Liver (tissue), 8 donors: ENCODE measurements at regions not wholly inside any gene's neighbourhood (a gene's known extent, or its start where the extent isn't known, plus 50 kb on each side); places are given as distances from the start of the nearest gene placed in this dataset.

ENCODE experiments used
- DNase-seq: peaks from one replicate; pipeline ENCODE4 v3.0.0-alpha.2; 2017; ENCODE audit warnings: low spot score
- H3K27ac ChIP-seq, 2 donors: one replicate each; pipeline ENCODE4 v1.7.0; 2013; ENCODE audit warnings: inconsistent platforms in 2 of 2, low read length in 2 of 2, control low read depth in 1 of 2, low read depth in 1 of 2, mild to moderate bottlenecking in 1 of 2
- H3K27me3 ChIP-seq, 4 donors: one replicate each; pipeline versions ENCODE4 v1.6.1 to v1.7.0; 2013; ENCODE audit warnings: low read length in 3 of 4, inconsistent platforms in 1 of 4, mild to moderate bottlenecking in 1 of 4, moderate library complexity in 1 of 4; ENCODE audit not compliant: control insufficient read depth in 4 of 4, insufficient read depth in 4 of 4
- H3K36me3 ChIP-seq, 4 donors: one replicate each; pipeline versions ENCODE4 v1.6.1 to v1.7.0; 2013; ENCODE audit warnings: low read length in 3 of 4, mild to moderate bottlenecking in 3 of 4, low read depth in 1 of 4, moderate library complexity in 1 of 4; ENCODE audit not compliant: control insufficient read depth in 4 of 4, insufficient read depth in 3 of 4
- H3K4me1 ChIP-seq, 4 donors: one replicate each; pipeline versions ENCODE4 v1.6.1 to v1.7.0; 2013; ENCODE audit warnings: low read length in 3 of 4, mild to moderate bottlenecking in 3 of 4, moderate library complexity in 1 of 4; ENCODE audit not compliant: control insufficient read depth in 4 of 4, insufficient read depth in 4 of 4
- H3K4me3 ChIP-seq, 3 donors: one replicate each; pipeline versions ENCODE4 v1.6.1 to v1.7.0; 2013; ENCODE audit warnings: low read length in 3 of 3, control low read depth in 1 of 3, low read depth in 1 of 3, mild to moderate bottlenecking in 1 of 3
- H3K9ac ChIP-seq, 2 donors: one replicate each; pipeline ENCODE4 v1.7.0; 2013; ENCODE audit warnings: low read length in 2 of 2, mild to moderate bottlenecking in 2 of 2, moderate library complexity in 2 of 2, control low read depth in 1 of 2, low read depth in 1 of 2
- H3K9me3 ChIP-seq, 4 donors: one replicate each; pipeline versions ENCODE4 v1.6.1 to v1.7.0; 2013; ENCODE audit warnings: low read length in 3 of 4; ENCODE audit not compliant: control insufficient read depth in 4 of 4
- EGR1 ChIP-seq, 2 donors: IDR thresholded peaks; 2 replicates each; pipeline ENCODE4 v1.6.1; 2016 to 2018; ENCODE audit warnings: antibody characterized with exemption in 2 of 2, low read depth in 2 of 2
- FOXA1 ChIP-seq: IDR thresholded peaks from 2 replicates; pipeline ENCODE4 v1.6.1; 2016; ENCODE audit warnings: antibody characterized with exemption
- FOXA2 ChIP-seq: IDR thresholded peaks from 2 replicates; pipeline ENCODE4 v1.6.1; 2016; ENCODE audit warnings: antibody characterized with exemption
- GABPA ChIP-seq, 2 donors: IDR thresholded peaks in 1 of 2; conservative IDR thresholded peaks in 1 of 2; 2 replicates each; pipeline ENCODE4 v1.6.1; 2016; ENCODE audit warnings: antibody characterized with exemption in 2 of 2, mild to moderate bottlenecking in 1 of 2, moderate library complexity in 1 of 2
- HNF4A ChIP-seq, 2 donors: conservative IDR thresholded peaks; 2 replicates each; pipeline ENCODE4 v1.6.1; 2016; ENCODE audit warnings: antibody characterized with exemption in 2 of 2, mild to moderate bottlenecking in 2 of 2
- HNF4G ChIP-seq: IDR thresholded peaks from 2 replicates; pipeline ENCODE4 v1.6.1; 2016; ENCODE audit warnings: antibody characterized with exemption
- JUND ChIP-seq, 2 donors: IDR thresholded peaks; 2 replicates each; pipeline ENCODE4 v1.6.1; 2016; ENCODE audit warnings: antibody characterized with exemption in 2 of 2
- NR2F2 ChIP-seq: IDR thresholded peaks from 2 replicates; pipeline ENCODE4 v1.6.1; 2016; ENCODE audit warnings: antibody characterized with exemption
- RAD21 ChIP-seq, 2 donors: IDR thresholded peaks; 2 replicates each; pipeline ENCODE4 v1.6.1; 2016; ENCODE audit warnings: antibody characterized with exemption in 2 of 2, mild to moderate bottlenecking in 2 of 2
- RXRA ChIP-seq, 2 donors: IDR thresholded peaks; 2 replicates each; pipeline ENCODE4 v1.6.1; 2017 to 2018; ENCODE audit warnings: antibody characterized with exemption in 2 of 2, mild to moderate bottlenecking in 1 of 2
- SP1 ChIP-seq: IDR thresholded peaks from 2 replicates; pipeline ENCODE4 v1.6.1; 2018; ENCODE audit warnings: antibody characterized with exemption, mild to moderate bottlenecking
- TAF1 ChIP-seq: conservative IDR thresholded peaks from 2 replicates; pipeline ENCODE4 v1.6.1; 2016; ENCODE audit warnings: antibody characterized with exemption, mild to moderate bottlenecking
- YY1 ChIP-seq: IDR thresholded peaks from 2 replicates; pipeline ENCODE4 v1.6.1; 2016; ENCODE audit warnings: antibody characterized with exemption, mild to moderate bottlenecking
- WGBS: extraction: QIAGEN DNeasy Blood & Tissue Kit; methylation state at CpG from one replicate; pipeline ENCODE4 v1.1.7; 2013; 5-methylcytosine and 5-hydroxymethylcytosine counted together
- TF ChIP-seq, protein P1 (sequence below): IDR thresholded peaks from 2 replicates; pipeline ENCODE4 v1.6.1; 2016; ENCODE audit warnings: antibody characterized with exemption
- TF ChIP-seq, protein P2 (sequence below): IDR thresholded peaks from 2 replicates; pipeline ENCODE4 v1.6.1; 2016; ENCODE audit warnings: antibody characterized with exemption
- TF ChIP-seq, protein P3 (sequence below): fragments of 150-350 bp; IDR thresholded peaks from 2 replicates; pipeline ENCODE4 v1.5.1; 2017; ENCODE audit warnings: improper control_type of control experiment, low read depth, low read length; ENCODE audit not compliant: missing input control
- TF ChIP-seq, protein P4 (sequence below): IDR thresholded peaks from 2 replicates; pipeline ENCODE4 v1.6.1; 2016; ENCODE audit warnings: antibody characterized with exemption
- TF ChIP-seq, protein P5 (sequence below): IDR thresholded peaks from 2 replicates; pipeline ENCODE4 v1.6.1; 2016; ENCODE audit warnings: antibody characterized with exemption, mild to moderate bottlenecking
- donor health status: healthy.
- donor health status: healthy.
- donor health status: healthy.
- donor health status: healthy.
- donor health status: healthy.

DNA sequence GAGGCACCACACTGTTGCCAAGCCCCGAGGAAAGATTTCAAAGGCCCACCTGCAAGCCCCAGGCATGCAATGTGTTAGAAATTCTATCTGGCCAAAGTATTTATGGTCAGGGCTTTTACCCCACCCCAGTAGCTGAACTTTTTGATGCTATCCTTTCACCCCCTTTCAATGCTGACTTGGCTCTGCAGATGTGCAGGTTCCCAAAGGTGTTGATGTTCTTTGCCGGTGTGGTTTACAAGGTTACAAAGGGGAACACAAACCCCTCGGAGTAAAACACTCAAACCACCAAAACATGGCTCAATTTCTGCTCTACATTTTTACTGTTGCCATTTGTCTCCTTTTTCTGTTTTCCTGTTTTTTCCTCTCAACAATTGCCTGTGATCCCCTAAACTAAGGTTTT lies 145.4 kb upstream of the BNIP2 start:
- no peak for DNase-seq
- Histone ChIP-seq H3K9ac (no peak overlapping the region), H3K27ac (no peak overlapping the region), H3K27me3 (no peaks in the 10 kb centered on the region), H3K36me3 (no peaks in the 10 kb centered on the region), H3K9me3 (no peaks in the 10 kb centered on the region), H3K4me1 (no peaks in the 10 kb centered on the region), H3K4me3 (no peak overlapping the region)
- WGBS = 73% methylated on average over 3 of the region's 3 CpGs
- TF ChIP-seq HNF4A (conservative IDR thresholded peaks at IDR 0.05) (no peak), FOXA2 (no peak), NR2F2 (no peak), YY1 (no peak), SP1 (no peak), HNF4G (no peak), RAD21 (IDR thresholded peaks at IDR 0.05) (no peak), JUND (IDR thresholded peaks at IDR 0.05) (no peak), RXRA (IDR thresholded peaks at IDR 0.05) (no peak), TAF1 (no peak), EGR1 (IDR thresholded peaks at IDR 0.05; ENCODE audit: low read depth in 2 of 2) (no peak)
- TF ChIP-seq, protein P1, sequence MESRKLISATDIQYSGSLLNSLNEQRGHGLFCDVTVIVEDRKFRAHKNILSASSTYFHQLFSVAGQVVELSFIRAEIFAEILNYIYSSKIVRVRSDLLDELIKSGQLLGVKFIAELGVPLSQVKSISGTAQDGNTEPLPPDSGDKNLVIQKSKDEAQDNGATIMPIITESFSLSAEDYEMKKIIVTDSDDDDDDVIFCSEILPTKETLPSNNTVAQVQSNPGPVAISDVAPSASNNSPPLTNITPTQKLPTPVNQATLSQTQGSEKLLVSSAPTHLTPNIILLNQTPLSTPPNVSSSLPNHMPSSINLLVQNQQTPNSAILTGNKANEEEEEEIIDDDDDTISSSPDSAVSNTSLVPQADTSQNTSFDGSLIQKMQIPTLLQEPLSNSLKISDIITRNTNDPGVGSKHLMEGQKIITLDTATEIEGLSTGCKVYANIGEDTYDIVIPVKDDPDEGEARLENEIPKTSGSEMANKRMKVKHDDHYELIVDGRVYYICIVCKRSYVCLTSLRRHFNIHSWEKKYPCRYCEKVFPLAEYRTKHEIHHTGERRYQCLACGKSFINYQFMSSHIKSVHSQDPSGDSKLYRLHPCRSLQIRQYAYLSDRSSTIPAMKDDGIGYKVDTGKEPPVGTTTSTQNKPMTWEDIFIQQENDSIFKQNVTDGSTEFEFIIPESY = no peak
- TF ChIP-seq, protein P2, sequence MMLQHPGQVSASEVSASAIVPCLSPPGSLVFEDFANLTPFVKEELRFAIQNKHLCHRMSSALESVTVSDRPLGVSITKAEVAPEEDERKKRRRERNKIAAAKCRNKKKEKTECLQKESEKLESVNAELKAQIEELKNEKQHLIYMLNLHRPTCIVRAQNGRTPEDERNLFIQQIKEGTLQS = no peak
- TF ChIP-seq, protein P3, sequence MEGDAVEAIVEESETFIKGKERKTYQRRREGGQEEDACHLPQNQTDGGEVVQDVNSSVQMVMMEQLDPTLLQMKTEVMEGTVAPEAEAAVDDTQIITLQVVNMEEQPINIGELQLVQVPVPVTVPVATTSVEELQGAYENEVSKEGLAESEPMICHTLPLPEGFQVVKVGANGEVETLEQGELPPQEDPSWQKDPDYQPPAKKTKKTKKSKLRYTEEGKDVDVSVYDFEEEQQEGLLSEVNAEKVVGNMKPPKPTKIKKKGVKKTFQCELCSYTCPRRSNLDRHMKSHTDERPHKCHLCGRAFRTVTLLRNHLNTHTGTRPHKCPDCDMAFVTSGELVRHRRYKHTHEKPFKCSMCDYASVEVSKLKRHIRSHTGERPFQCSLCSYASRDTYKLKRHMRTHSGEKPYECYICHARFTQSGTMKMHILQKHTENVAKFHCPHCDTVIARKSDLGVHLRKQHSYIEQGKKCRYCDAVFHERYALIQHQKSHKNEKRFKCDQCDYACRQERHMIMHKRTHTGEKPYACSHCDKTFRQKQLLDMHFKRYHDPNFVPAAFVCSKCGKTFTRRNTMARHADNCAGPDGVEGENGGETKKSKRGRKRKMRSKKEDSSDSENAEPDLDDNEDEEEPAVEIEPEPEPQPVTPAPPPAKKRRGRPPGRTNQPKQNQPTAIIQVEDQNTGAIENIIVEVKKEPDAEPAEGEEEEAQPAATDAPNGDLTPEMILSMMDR = no peak
- TF ChIP-seq, protein P4, sequence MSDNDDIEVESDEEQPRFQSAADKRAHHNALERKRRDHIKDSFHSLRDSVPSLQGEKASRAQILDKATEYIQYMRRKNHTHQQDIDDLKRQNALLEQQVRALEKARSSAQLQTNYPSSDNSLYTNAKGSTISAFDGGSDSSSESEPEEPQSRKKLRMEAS = no peak

DNA sequence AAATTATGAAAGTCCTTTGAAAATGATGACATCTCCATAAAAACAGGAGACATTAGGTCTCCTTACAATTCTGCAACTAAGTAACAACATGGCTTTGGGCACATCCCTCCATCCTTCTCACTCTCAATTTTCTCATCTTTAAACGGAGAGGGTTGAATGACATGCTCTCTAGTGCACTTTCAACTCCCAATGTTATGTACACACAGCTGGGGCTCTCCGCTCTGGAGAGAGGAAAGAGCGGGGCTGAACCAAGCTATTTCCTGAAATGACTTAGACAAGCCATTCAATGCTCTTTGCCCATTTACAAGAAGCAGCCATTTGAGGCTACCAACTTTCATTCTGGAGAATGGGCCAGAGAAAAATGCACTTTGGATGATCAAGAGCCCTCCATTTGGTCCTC lies 144.2 kb upstream of the BNIP2 start:
- WGBS = 67% methylated on average over 3 of the region's 3 CpGs
- no peaks in the 10 kb centered on the region for H3K36me3 ChIP-seq
- H3K4me3 ChIP-seq = no peak overlapping the region
- DNase-seq = no peak
- no peak for TF ChIP-seq HNF4A (conservative IDR thresholded peaks at IDR 0.05)
- no peak for TF ChIP-seq FOXA2
- TF ChIP-seq NR2F2 = no peak
- TF ChIP-seq RAD21 (IDR thresholded peaks at IDR 0.05) = no peak
- TF ChIP-seq, protein P4 = no peak
- no peak for TF ChIP-seq RXRA (IDR thresholded peaks at IDR 0.05)
- TF ChIP-seq EGR1 (IDR thresholded peaks at IDR 0.05; ENCODE audit: low read depth in 2 of 2) = no peak
- TF ChIP-seq HNF4G = no peak
- TF ChIP-seq JUND (IDR thresholded peaks at IDR 0.05) = no peak
- TF ChIP-seq FOXA1 = no peak
- TF ChIP-seq, protein P3 = no peak
- no peak for TF ChIP-seq SP1
- no peak for TF ChIP-seq TAF1
- TF ChIP-seq, protein P2 = no peak
- TF ChIP-seq, protein P5, sequence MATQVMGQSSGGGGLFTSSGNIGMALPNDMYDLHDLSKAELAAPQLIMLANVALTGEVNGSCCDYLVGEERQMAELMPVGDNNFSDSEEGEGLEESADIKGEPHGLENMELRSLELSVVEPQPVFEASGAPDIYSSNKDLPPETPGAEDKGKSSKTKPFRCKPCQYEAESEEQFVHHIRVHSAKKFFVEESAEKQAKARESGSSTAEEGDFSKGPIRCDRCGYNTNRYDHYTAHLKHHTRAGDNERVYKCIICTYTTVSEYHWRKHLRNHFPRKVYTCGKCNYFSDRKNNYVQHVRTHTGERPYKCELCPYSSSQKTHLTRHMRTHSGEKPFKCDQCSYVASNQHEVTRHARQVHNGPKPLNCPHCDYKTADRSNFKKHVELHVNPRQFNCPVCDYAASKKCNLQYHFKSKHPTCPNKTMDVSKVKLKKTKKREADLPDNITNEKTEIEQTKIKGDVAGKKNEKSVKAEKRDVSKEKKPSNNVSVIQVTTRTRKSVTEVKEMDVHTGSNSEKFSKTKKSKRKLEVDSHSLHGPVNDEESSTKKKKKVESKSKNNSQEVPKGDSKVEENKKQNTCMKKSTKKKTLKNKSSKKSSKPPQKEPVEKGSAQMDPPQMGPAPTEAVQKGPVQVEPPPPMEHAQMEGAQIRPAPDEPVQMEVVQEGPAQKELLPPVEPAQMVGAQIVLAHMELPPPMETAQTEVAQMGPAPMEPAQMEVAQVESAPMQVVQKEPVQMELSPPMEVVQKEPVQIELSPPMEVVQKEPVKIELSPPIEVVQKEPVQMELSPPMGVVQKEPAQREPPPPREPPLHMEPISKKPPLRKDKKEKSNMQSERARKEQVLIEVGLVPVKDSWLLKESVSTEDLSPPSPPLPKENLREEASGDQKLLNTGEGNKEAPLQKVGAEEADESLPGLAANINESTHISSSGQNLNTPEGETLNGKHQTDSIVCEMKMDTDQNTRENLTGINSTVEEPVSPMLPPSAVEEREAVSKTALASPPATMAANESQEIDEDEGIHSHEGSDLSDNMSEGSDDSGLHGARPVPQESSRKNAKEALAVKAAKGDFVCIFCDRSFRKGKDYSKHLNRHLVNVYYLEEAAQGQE = no peak
- TF ChIP-seq, protein P1 = no peak
- TF ChIP-seq GABPA (IDR thresholded peaks at IDR 0.05 in 1 of 2, conservative IDR thresholded peaks at IDR 0.05 in 1 of 2) = no peak
- no peak for TF ChIP-seq YY1
- H3K4me1 ChIP-seq = no peaks in the 10 kb centered on the region
- H3K27me3 ChIP-seq = no peaks in the 10 kb centered on the region
- no peak overlapping the region for H3K9ac ChIP-seq
- no peaks in the 10 kb centered on the region for H3K9me3 ChIP-seq
- no peak overlapping the region for H3K27ac ChIP-seq
